ENCODE measurements at regions not wholly inside any gene's neighbourhood (a gene's known extent, or its start where the extent isn't known, plus 50 kb on each side); places are given as distances from the start of the nearest gene placed in this dataset.

- TF ChIP-seq CTCF (IDR thresholded peaks at IDR 0.05), result no peak
- no peak for TF ChIP-seq EP300 (IDR thresholded peaks at IDR 0.05)
- no peak for TF ChIP-seq POLR2A (IDR thresholded peaks at IDR 0.05)
Observed at GRCh38 chr1:4218619-4219018, 318.5 kb upstream of the C1orf174 start.

Measured in tibial nerve (tissue), 4 donors.